HG03060 (cell line): ENCODE measurements at regions not wholly inside any gene's neighbourhood (a gene's known extent, or its start where the extent isn't known, plus 50 kb on each side); places are given as distances from the start of the nearest gene placed in this dataset.
"Not testable (repeated sequence)": the region's sequence is repeated elsewhere in the genome, so short reads cannot be mapped to it uniquely, and the experiment has no call there.

Source experiments
- ATAC-seq: cut with Tn5 transposase; IDR thresholded peaks from one replicate; pipeline ENCODE4 v1.9.1; 2021; ENCODE audit warnings: low read depth, moderate number of reproducible peaks; ENCODE audit not compliant: unreplicated experiment

DNA sequence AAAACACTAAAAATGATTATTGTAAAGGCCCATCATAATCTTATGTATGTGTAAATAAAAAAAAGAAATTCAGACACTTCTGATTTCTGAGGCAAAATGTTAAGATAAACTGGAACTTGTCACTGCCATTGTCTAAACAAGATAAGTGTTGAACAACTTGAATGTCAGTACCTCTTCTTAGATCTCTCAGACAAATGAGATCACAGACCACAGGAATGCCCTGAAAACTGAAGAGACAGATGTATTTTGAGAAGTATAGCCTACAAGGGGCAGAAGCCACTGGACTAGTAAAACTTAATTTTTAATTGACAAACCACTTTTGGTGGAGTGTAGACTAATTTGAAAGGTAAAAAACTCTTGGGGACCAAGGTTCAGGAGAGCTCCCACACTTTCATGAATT lies 375.5 kb upstream of the SLITRK5 start:
- no peak for ATAC-seq

DNA sequence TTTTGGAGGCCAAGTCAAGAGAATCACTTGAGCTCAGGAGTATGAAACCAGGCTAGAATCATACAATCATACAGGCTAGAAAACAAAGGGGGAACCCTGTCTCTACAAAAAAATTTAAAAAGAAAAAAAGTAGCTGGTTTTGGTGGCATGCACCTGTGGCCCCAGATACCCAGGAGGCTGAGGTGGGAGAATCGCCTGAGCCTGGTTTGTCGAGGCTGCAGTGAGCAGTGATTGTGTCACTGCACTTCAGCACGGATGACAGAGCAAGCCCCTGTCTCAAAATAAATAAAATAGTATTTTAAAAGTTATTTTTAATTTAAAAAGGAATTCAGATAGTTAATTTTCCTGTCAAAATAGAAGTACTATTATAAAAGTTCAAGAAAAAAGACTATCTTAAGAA lies 369.1 kb upstream of the SLITRK5 start:
- no peak for ATAC-seq

DNA sequence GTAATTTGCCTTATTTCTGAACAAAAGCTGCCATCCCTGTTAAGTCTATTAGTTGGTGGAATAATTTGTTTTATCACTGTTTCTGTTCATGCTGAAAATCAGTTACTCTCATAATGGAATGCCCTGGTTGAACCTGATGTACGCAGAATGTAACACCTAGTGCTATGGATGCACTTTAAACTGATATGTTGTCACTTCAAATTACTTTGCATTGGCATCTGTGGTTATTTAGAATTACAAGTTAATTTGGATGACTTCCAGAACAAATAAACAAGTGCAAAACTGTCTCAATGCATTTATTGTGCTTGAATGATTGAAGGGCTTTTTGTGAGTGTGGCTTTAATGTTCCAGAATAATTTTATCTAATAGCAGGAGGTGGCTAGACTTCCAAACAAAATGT lies 368.2 kb upstream of the SLITRK5 start:
- ATAC-seq = no peak

DNA sequence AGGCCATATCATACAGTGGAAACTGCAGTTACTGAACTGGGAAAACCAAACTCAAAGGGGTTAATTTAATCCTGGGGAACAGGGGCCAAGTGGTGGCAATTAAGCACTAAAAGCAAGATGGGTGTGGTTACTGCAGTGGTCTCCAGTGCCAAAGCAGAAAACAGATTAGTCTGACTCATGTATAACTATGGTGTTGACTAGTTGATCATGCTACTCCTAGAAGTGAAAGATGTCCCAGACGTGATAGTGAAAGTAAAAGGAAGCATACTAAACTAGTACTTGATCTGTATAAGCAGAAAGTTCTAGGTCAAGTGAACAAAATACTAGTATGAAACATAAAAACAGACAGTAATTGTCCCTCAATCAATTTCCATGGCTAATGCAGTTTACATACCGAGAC lies 360.0 kb upstream of the SLITRK5 start:
- ATAC-seq = no peak

DNA sequence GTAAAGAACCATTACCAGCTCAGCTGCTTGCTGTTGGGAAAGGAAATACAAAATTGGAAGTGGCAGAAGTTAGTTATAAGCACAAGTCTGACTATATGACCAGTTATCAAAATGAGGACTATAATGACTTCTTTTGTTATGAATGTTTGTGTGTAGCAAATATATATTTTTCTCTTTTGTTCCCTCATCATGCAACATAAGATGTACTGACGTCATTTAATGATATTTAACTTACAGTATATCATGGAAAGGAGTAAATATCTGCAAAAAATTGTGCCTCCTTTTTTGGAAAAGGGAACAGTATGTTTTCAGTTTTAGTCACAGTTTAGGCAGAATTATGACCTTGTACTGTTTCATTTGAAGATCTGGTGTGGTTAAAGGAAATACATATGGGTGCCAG lies 356.3 kb upstream of the SLITRK5 start:
- no peak for ATAC-seq

DNA sequence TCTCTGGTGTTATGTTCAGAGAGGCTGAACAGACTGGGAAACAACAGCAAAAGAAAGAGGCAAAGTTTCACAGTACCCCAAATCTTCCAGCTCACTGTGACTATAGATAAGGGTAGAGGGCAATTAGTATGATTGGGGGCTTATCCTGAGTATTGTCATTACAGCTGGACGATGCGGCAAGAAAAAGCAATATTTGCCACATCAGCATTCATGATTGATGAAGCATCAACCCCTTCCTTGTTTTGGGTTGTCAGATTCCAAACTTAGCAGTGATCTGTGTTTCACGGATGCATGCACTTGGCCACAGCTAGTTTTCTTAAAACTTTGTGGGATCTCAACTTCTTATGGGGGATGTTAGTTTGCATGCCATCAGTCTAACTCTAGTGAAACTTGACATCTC lies 348.8 kb upstream of the SLITRK5 start:
- no peak for ATAC-seq

DNA sequence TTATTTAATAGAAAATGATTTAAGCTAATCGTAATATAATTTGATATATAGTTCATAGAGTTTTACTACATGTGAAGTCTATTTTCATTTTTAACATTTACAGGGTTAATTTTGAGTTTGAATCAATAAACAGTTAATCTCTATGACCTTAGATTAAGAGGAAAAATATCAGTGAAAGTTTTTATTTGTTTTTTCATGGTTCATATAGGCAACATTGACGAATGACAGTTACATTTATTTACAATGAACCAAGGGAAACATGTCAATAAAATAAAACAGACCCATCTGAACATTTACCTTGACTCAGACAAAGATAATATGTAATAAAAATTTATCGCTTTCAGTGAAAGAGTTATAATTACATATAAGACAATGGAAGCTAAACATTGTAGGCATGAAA lies 346.6 kb upstream of the SLITRK5 start:
- no peak for ATAC-seq

DNA sequence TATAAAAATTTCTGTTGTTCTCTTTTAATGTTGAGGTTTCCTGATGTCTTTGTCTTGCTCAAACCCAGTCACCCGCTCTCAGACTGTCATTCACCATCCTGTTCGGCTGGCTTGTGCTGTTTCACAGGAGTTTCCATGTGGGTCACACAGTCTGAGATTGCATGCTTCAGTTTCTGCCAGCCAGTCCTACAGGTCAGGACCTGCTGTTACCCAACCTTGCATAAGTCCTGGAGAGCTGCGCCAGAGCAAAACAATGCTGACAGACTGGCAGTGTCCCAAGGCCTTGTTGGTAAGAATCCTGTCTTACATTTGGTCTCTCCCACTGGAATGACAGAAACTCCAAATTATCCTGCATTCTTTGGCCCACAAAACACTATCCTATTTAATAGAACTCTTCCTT lies 340.0 kb upstream of the SLITRK5 start:
- no peak for ATAC-seq

DNA sequence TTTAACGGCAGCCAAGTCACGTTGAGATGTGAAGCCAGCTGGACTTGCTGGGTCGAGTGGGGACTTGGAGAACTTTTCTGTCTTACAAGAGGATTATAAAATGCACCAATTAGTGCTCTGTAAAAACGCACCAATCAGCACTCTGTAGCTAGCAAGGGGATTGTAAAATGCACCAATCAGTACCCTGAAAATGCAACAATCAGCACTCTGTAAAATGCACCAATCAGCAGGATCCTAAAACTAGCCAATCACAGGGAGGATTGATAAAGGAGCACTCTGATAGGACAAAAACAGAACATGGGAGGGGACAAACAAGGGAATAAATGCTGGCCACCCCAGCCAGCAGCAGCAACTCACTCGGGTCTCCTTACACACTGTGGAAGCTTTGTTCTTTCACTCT lies 337.6 kb upstream of the SLITRK5 start:
- no peak for ATAC-seq

DNA sequence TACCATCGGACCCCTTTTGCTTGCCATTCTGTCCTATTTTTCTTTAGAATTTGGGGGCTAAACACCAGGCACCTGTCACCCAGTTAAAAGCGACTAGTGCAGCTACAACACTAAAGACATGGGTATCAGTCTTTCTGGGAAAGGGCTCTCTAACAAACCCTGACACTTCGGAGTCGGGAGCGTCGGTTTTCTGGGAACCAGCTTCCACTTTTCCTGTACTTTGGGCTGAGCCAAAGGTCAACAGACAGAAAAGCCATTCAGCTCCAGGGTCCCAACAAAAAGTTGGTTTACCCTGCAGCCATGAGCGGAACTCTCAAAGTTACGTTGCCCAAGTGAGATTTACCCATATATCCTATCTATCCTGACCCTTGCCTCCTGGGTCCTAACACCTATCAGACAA lies 337.0 kb upstream of the SLITRK5 start:
- no peak for ATAC-seq

DNA sequence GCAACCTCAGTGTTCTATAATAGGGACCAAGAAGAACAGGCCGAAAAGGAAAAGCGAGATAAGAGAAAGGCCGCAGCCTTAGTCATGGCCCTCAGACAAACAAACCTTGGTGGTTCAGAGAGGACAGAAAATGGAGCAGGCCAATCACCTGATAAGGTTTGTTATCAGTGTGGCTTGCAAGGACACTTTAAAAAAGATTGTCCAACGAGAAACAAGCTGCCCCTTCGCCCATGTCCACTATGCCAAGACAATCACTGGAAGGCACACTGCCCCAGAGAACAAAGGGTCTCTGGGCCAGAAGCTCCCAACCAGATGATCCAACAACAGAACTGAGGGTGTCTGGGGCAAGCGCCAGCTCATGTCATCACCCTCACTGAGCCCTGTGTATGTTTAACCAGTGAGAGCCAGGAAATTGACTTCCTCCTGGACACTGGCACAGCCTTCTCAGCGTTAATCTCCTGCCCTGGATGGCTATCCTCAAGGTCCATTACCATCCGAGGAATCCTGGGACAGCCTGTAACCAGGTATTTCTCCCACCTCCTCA lies 334.8 kb upstream of the SLITRK5 start:
- not testable (repeated sequence) for ATAC-seq

DNA sequence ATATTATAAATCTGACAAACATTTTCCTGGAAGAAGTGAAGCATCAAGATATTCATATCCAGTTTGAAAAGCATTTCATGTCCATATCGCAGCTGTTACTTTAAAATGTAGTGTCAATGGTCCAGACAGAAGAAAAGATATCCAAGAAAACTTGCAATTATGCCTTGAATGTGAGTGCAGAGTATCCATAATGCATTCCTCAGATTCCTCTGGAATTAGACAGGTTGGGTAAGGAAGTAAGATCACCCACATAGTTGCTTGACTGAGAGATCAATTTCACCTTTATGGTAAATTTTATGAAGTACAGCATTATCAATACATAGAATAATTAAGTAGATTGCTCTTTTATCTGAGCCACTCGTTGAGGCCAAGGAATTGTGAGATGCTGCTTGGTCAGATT lies 327.0 kb upstream of the SLITRK5 start:
- no peak for ATAC-seq

DNA sequence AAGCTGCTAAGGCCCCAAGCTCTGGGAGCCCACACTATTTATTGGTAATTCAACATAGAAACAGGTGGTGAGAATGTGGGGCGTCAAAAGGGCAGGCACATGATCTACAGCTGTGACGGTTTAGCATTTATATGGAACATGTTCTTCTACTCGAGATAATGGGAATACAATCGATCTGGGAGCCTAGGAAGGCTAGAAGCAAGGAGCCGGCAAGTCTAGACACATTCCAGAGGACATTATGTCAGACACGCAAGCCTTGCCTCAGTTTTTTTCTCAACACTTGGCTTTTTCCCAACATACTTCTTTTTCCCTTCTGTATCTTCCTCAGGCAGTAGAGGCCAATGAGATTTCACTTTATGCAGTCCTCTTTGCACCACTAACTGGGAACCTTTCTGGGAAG lies 315.7 kb upstream of the SLITRK5 start:
- ATAC-seq = no peak

DNA sequence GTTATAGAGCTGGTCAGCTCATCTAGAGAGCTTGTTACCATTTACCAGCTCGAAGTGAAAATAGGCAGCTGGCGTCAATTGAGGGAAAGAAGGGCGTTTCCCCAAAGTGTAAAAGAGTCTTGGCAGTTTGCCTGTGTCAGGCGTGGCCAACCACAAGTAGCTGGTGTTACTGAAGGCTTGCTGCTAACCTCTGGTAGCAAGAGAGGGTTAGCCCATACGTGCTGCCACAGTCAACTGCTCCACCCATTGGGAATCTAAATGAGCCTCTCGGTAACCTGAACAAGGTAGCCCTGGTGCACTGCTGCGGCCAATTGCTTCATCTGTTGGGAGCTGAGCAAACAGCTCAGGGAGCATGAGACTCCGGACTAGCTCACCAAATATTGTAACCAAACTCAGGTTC lies 314.9 kb upstream of the SLITRK5 start:
- no peak for ATAC-seq

DNA sequence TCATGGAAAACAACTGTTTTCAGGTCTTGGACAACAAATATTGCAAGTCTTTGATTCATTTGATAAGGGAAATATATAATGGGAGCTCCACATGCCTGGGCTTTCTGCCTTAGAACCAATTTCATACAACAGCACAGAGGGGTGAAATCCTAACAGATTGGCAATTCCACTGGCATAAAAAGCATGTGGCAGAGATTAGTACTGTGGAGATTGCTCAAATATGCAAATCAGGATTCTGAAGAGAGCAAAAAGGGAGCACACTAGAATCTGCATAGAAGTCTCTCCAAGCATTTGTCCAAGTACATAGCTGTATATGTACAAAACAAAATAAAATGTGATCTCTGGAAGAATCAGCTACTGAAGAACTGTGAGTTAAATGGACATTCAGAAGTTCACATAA lies 312.9 kb upstream of the SLITRK5 start:
- no peak for ATAC-seq

DNA sequence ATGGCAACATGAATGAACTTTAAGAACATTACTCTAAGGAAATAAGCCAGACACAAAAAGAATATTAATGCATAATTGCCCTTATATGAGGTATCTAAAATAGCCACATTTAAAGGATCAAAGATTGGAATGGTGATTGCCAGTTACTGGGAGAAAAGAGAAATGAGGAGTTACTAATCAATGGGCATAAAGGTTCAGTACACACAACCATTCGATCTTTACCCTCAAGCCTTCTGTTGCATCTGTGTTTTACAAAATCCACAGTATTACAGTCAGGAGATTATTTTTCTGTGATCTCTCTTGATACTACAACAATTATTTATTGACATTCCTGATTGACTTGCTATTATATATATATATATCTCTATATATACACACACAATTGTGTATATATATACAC lies 310.0 kb upstream of the SLITRK5 start:
- no peak for ATAC-seq

DNA sequence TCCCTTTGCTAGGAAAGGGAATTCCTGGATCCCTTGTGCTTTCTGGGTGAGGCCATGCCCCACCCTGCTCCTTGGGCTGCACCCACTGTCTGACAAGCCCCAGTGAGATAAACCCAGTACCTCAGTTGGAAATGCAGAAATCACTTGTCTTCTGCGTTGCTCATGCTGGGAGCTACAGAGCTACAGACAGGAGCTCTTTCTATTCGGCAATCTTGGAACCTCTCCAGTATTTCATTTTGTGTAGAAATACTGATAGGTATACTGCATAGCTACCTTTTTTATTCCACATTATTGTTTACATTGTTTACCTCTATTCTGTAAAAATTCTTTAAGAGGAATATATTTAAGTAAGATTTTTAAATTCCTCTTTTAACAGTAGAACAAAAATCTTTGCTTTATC lies 302.5 kb upstream of the SLITRK5 start:
- ATAC-seq = no peak

DNA sequence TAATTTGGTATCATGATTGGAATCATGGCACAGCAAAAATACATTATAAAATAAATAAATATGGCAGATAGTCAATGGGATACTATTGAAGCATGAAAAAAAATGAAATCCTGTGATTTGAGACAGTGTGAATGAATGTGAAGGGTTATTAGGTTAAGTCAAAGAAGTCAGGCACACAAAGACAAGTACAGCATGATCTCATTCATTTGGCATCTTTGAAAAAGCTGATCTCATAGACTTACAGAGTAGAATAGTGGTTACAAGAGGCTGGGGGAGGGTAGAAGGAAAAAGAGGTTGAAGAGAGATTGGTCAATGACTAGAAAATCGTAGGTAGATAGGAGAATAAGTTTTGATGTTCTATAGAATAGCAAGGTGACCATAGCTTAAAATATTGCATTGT lies 295.1 kb upstream of the SLITRK5 start:
- no peak for ATAC-seq

DNA sequence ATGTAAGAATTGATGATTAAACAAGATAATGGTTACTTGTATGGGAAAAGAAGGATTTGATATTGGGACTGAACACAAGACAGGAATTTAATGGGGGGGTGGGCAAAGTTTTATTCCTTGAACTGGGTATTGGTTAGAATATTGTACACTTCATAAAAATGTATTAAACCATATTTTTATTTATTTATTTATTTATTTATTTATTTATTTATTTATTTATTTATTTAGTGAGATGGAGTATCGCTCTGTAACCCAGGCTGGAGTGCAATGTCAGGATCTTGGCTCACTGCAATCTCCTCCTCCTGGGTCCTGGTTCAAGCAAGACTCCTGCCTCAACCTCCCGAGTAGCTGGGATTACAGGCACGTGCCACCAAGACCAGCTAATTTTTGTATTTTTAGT lies 287.1 kb upstream of the SLITRK5 start:
- ATAC-seq = no peak

DNA sequence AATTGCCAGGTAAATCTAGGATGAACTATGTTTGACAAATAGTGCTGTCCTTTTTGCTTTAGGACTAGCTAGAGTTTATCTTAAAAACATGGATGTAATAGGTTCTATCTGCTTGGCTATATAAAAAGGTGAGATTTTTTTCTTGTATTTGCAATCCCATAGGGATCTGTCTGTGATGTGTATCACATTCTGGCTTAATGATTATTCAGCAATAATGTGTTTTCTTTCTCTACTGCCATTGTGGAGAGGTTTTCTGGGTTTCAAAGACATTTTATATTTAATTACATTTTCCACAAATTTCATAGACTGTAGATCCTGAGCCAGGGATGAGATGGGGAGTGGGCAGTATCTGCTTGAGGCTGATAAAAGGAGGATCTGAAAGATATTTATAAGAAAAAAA lies 277.8 kb upstream of the SLITRK5 start:
- no peak for ATAC-seq

DNA sequence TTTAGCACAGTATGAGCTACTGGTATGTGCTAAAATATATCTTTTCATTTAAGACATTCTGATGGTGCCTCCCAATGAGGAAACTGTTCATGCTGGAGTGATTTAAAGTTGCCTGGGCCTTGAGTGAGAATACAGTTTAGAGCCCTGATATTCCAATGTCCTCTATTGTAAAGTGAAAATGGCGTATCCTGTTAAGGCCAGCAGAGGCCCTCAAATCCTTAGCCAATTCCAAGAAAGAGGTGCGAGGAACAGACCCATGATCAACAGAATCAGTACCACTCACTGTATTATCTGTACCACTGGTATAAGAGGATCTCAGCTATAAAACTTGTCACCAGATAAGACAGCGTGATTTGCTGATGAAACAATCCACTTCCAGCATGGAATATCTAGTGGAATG lies 273.1 kb upstream of the SLITRK5 start:
- no peak for ATAC-seq

DNA sequence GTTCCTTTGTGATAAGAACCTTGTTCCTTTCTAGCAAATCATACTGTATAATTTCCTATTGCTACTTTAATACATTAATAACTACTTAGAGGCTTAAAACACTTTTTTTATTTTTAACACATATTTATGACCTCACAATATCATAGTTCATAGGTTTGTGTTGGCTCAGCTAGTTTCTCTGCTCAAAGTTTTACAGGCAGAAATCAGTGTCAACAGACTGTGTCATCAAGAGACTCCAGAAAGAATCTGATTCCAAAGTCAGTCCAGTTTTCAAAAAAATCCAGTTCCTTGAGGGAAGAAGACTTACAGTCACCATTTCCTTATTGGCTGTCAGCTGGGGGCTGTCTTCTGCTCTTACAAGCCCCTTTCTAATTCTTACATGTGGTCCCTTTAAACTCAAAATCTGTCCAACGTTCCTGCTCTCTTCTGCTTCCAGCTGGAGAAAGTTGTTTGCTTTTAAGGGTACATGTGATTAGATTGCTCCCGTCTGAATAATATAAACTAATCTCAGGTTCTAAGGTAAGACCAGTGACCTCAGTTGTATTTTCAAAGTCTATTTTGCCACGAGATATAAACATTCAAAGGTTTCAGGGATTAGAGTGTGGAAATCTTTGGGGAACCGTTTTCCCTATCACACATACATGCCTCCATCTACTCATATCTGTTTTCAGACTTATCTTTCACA lies 267.3 kb upstream of the SLITRK5 start:
- ATAC-seq = no peak

DNA sequence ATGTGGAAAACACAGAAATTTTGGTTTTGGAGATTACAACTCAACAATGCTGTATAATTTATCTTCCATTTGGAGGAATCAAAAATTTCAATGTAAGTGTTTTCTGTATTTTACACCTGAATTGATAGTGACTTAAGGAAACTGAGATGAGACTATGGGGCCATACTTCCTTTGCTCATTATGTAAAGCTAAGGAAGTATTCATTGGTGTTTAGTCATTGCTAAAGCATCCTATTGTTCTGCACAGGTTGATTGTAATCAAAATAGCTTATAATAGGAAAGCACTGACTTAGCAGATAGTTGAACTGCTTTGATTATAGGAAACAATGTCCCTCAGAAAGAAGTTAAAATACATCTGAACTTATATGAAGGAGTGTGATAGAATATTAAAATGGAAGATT lies 244.4 kb upstream of the SLITRK5 start:
- no peak for ATAC-seq
